ENCODE measurements at regions not wholly inside any gene's neighbourhood (a gene's known extent, or its start where the extent isn't known, plus 50 kb on each side); places are given as distances from the start of the nearest gene placed in this dataset.
A peak's percentile ranks its signal among the peaks of the same experiment; 100 is the strongest.

DNA sequence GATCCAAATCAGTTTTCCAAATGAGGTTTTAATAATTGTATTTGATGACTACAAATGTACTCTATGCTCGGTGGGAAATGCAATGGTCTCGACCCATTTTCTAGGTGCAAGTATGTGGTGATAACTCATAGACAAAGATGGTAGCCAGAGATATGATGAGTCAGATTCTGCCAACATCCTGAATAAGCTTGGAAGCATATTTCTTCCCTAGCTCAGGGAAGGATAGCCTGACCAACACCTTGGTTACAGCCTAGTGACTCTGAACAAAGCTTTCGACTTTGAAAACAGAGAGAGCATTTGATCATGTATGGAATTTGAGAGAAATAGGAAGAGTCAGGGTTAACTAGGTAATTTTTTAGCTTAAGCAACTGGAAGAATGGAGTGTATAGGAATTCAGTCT lies 128.3 kb upstream of the MYOCD start:
- DNase-seq: no peak

DNA sequence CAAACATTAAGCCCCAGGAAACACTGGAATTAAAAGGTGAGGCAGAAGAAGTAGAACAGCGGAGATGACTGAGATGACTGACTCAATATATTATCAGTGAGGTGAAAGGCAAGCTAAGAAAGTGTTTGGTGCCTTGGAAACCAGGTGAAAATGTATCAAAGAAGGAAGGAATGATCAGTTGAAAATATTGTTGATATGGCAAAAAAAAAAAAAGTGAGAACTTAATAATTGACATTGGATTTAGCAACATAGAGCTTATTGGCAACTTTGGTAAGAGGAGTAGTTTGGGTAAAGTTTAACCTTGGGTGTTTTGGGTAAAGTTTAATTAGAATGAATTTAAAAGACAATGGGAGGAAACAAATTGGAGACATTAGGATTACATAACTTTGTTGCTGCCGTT lies 127.7 kb upstream of the MYOCD start:
- no peak for DNase-seq

DNA sequence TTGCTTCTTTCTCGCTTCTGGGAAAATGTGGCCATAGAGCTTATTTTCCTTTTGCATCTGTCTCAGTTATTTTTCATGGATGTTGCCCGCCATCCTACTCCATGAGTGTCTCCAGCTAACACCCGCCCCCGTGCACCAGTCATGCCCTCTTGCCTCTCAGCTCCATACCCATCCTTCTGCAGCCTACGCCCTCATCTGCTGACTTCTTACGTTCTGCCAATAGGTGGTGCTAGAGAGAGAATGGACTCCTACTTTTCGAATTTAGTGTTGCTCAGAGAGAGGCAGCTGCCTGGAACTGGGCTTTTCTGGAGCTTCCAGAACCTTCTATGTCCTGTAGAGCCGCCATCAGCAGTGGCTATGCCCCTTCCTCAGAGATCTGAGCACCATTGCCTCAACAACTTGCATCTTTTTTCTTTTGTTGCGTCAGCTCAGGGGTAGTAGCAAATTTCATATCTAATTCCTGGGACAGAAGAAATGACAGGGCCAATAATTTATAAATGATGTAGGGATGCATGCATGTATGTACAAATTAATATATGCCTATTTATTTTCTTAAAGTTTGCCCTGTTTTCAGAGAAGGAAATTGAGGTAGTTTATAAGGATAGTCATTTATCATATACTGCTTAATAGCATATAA lies 119.7 kb upstream of the MYOCD start:
- peak; percentile 73 for DNase-seq

DNA sequence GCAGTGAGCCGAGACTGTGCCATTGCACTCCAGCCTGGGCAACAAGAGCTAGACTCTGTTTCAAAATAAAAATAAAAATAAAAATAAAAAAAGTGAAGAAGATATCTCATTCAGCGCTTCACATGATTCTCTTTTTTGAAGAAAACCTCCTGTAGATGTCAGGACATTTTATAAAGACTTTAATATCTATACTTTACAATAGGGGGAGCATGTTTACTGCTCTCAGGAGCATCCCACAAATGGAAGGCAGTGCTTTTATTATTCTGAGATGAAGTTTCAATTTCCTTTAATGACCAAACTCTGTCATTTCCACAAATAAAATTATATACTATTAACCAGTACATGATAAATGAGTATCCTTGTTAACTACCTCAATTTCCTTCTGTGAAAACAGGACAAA lies 118.7 kb upstream of the MYOCD start:
- DNase-seq: no peak

- DNase-seq: no peak
Measured at GRCh38 chr17:12547831-12548230, 117.9 kb upstream of the MYOCD start.

DNA sequence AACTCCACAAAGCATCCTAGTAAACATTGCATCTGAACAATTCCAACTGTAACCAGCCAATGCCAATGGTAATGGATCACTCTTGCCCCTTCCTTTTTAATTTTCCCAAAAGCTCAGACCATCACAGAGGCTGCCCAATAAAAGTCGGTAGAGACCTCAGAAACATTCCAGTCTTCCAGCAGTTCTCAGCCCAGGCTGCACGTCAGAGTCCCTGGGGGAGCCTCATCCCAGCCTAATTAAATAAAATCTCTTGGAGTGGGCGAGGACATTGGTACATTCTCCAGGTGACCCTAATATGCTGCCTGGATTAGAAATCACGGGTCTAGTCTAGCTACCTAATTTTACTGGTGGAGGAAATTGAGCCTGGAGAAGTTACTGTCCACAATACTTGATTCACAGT lies 117.1 kb upstream of the MYOCD start:
- no peak for DNase-seq

DNA sequence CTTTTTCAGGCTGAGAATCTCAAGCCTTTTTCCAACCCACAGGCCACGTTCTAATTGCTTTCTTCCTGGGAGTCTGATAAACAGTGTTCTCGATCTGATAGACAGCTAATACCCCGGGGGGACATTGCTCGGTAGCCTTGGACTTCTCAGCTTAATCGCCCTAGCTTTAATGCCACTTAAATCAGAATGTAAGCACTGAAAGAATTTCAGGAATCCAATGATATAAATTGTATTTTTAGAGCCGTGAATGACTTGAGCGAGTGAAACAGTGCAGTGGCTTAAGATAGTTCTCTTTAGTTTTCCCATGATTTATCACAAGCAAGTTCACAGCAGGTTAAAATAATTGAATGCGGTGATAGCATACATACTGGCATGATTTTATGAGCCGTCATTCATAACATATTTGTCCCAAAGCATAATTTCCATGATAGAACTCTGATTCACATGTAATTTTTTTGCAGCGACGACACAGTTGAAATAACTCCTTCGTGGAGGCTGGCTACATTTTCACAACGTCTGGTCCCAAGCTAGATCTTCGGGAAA lies 116.1 kb upstream of the MYOCD start:
- DNase-seq: peak; percentile 70

DNA sequence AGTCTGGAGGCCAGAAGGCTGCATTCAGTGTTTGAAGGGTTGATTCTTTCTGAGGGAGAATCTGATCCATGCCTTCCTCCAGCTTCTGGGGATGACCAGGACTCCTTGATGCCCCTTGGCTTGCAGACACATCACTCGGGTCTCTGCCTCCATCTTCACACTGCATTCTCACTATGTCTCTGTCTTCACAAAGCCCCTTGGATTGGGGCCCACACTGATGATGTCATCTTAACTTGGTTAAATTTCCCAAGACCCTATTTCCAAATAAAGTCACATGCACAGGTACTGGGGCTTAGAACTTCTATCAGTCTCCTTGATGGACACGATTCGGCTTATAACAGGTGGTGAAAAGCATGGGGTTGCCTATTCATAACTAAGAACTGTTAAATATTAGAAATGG lies 112.1 kb upstream of the MYOCD start:
- no peak for DNase-seq

DNA sequence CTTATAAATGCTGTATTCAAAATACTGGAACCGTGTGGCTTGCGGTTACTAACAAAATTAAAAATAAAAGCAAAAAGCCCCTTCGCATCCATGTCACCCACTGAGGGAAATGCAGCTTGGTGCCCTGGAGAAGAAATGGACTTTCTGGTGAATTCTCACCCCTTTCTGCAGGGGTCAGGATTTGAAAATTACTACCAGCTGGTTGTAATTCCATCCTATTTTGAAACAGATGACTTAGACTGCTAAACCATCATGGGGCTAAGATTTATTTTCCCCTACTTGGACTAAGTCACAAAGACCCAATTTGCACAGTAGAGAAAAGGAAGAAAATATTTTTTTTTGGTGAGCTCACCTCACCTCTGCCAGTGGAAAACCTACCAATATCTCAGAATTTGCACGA lies 111.4 kb upstream of the MYOCD start:
- DNase-seq: no peak

- DNase-seq: no peak
Measured at GRCh38 chr17:12566291-12566690, 99.4 kb upstream of the MYOCD start.

DNA sequence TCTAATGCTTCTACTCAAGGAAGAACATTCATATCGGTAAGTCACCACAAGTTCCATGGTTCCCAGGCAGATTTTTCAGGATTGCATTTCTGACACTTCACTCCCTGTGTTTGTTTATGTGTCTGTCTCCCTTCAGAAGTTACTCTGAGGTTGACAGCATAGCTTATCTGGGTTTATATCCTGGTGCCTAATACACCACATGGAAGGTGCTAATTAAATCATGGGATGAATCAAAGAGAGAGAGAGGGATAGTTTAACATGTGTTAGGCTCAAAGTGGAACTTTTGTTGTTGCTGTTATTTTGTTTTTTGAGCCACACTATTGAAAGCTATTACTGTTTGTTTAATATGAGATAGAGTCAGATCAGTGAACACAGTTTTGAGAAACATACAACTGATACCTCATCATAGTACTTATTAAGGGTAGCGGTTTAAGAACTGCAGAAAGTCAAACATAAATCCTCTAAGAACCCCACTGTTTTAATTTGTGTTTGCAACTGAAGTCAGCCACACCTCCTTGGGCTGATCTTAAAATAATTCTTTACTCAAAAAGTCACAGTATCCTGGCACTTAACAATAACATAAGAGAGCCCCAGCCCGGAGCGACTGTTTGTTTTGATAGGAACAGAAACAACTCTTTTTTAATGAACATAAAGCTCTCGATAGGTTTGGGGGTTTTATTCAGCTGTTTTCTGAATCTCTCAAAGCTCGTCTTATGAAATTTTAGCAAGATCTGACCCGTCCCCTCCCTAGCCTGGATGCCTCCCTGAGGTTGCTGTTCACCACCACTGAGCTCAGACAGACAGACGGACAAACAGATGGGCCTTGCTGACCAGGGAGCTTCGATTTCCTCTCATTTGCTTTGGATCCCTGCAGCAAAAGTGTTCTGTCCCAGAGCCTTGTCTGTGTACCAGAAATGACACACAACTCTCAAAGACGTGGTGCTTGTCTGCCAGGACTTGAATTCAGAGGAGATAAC lies 98.3 kb upstream of the MYOCD start:
- no peak for DNase-seq

DNA sequence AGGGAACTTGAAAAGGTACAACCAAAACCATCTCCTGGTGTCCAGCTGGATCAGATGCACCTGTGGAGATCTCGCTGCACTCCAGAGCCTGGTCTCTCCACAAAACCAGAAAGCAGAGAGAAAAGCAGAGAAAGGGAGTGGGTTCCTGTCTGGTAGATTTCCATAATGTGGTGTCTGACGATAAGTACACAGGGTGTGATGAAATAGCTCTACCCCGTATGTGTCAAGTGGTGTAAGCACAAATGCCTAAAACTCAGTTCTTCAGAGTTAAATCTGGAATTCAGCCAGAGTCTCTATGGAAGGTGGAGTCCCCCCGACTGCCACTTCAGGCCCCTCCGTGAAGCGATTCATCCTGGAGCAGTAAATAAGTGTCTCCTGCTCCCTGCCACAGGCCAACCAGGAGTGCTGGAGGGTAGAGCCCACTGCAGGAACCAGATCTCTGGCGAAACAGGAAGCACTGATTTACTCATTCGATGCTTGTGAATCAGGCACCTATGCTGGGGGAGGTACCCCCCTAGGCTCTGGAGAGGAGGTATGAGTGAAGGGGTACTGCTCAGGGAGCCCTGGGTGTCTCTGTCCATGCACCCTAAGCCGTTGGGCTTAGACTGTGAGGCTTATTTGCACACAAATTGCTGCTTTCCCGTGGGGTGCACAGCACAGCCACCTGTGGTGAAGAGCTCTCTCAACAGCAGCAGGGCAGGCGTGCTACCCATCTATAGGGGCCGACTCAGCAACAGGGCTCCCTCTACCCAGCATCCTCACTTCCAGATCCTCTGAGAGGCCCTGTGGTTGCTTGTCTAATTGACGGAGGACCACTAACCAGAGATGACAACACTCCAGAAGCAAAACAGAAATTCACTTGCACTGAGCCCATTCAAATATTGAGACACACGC lies 97.1 kb upstream of the MYOCD start:
- no peak for DNase-seq

GRCh38 chr17:12571606-12572005 lies 94.1 kb upstream of the MYOCD start:
- no peak for DNase-seq

- DNase-seq: no peak
Measured at GRCh38 chr17:12574525-12574924, 91.2 kb upstream of the MYOCD start.

GRCh38 chr17:12575641-12576040 lies 90.0 kb upstream of the MYOCD start:
- DNase-seq: no peak

DNA sequence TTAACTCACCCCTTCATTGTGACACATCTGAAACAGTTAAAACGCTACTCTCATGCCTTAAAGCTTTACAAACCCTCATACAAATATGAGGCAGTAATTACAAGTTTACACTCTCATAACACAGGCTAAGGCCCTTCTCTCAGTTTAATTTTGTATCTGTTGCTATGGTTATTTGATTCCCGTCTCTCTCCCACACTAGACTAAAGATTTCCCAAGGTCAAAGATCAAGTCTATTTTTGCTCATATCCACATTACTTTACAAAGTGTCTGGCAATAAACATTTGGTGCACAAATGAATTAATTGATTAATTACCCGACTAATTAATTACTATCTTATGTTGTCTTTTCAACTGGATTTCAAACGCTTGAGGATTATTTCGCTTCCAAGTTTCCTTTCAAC lies 86.4 kb upstream of the MYOCD start:
- no peak for DNase-seq

- no peak for DNase-seq
Measured at GRCh38 chr17:12580640-12581039, 85.0 kb upstream of the MYOCD start.

- DNase-seq: no peak
Measured at GRCh38 chr17:12584727-12585126, 81.0 kb upstream of the MYOCD start.

- DNase-seq: no peak
Measured at GRCh38 chr17:12588531-12588930, 77.2 kb upstream of the MYOCD start.

GRCh38 chr17:12590417-12590816 lies 75.3 kb upstream of the MYOCD start:
- no peak for DNase-seq

GRCh38 chr17:12591021-12591735 lies 74.5 kb upstream of the MYOCD start:
- no peak for DNase-seq

GRCh38 chr17:12592941-12593340 lies 72.7 kb upstream of the MYOCD start:
- DNase-seq: no peak
